ENCODE measurements at regions not wholly inside any gene's neighbourhood (a gene's known extent, or its start where the extent isn't known, plus 50 kb on each side); places are given as distances from the start of the nearest gene placed in this dataset.
A peak's percentile ranks its signal among the peaks of the same experiment; 100 is the strongest.

- Histone ChIP-seq H3K9ac (ENCODE audit: low read depth, low read length) (no peak overlapping the region), H3K36me3 (ENCODE audit: control insufficient read depth, insufficient read depth, low read length) (no peaks in the 10 kb centered on the region), H2BK5ac (ENCODE audit: low read depth, low read length, poor library complexity, severe bottlenecking) (no peak overlapping the region), H3K18ac (ENCODE audit: low read depth, low read length) (no peak overlapping the region), H3K14ac (replicated peaks; ENCODE audit: low read depth, low read length) (no peak overlapping the region), H3K56ac (ENCODE audit: extremely low read depth, insufficient read depth, low read length) (no peak overlapping the region), H4K20me1 (ENCODE audit: insufficient read depth, low read length) (no peaks in the 10 kb centered on the region), H2BK15ac (ENCODE audit: low read depth, low read length) (no peak overlapping the region), H3K4ac (ENCODE audit: low read depth, low read length) (no peak overlapping the region), H3K27me3 (ENCODE audit: control insufficient read depth, insufficient read depth, low read length) (no peaks in the 10 kb centered on the region), H3K27ac (ENCODE audit: insufficient read depth, low read length) (no peak overlapping the region), H3K9me1 (ENCODE audit: insufficient read depth, low read length) (no peaks in the 10 kb centered on the region), H3K4me2 (ENCODE audit: low read depth, low read length) (no peak overlapping the region), H3K79me1 (ENCODE audit: low read depth in 1 of 2, low read length in 2 of 2) (no peaks in the 10 kb centered on the region), H2AK9ac (replicated peaks; ENCODE audit: low read depth, low read length, poor library complexity) (no peak overlapping the region), H2BK20ac (ENCODE audit: low read depth, low read length) (no peak overlapping the region), H3K4me1 (ENCODE audit: control insufficient read depth, insufficient read depth, low read length) (no peaks in the 10 kb centered on the region), H4K5ac (ENCODE audit: low read depth, low read length) (no peak overlapping the region), H4K8ac (ENCODE audit: low read depth in 2 of 2, low read length in 2 of 2) (no peak overlapping the region), H3K9me3 (ENCODE audit: control insufficient read depth, insufficient read depth, low read length) (no peaks in the 10 kb centered on the region), H3K23ac (ENCODE audit: low read depth, low read length) (no peak overlapping the region), H4K91ac (ENCODE audit: insufficient read depth, low read depth, low read length) (no peak overlapping the region), H2BK120ac (ENCODE audit: low read depth, low read length) (no peak overlapping the region), H3K4me3 (ENCODE audit: insufficient read depth, low read depth, low read length) (no peak overlapping the region), H2AFZ (replicated peaks; ENCODE audit: low read length, poor library complexity) (no peak overlapping the region), H2AK5ac (ENCODE audit: low read depth, low read length) (no peak overlapping the region)
- TF ChIP-seq RCOR1 (IDR thresholded peaks at IDR 0.05; ENCODE audit: insufficient replicate concordance, low read length) (no peak), NFE2L2 (IDR thresholded peaks at IDR 0.05; ENCODE audit: low read depth, low read length) (no peak), FOS (IDR thresholded peaks at IDR 0.05; ENCODE audit: low read depth, low read length) (no peak), SMC3 (IDR thresholded peaks at IDR 0.05; ENCODE audit: low read depth, low read length) (no peak), CEBPB (IDR thresholded peaks at IDR 0.05; ENCODE audit: low read depth, low read length) (no peak), MAZ (IDR thresholded peaks at IDR 0.05; ENCODE audit: borderline replicate concordance, low read depth, low read length) (no peak)
- CTCF ChIA-PET, result no interaction called here
- ATAC-seq (ENCODE audit: low read depth) (no peak), DNase-seq (peak; percentile 19)
- dilution Hi-C loops (cut with HindIII; ENCODE audit: low sequenced_read_pairs, unreplicated experiment) (no loop called here), intact Hi-C loops (cut with micrococcal nuclease) (loop anchor here (5.0 kb wide), 1 partner anchor 250 kb away; no protein-coding TSS in a partner anchor), in situ Hi-C loops (cut with MboI; ENCODE audit: low sequenced_read_pairs) (no loop called here)
- POLR2A ChIA-PET (ENCODE audit: unreplicated experiment), result no interaction called here
- BruUV-seq (replicated peaks), result no TSS peak
- no CpG with 5 or more reads among the region's 3 CpGs for WGBS, 2 experiments (ENCODE audit: extremely low coverage in 2 of 2, insufficient read length in 1 of 2)
Observed at GRCh38 chr4:180937083-180937482, 1306.1 kb upstream of the TENM3 start.

Measured in IMR-90 (cell line).